HG02884 (cell line): ENCODE measurements at regions not wholly inside any gene's neighbourhood (a gene's known extent, or its start where the extent isn't known, plus 50 kb on each side); places are given as distances from the start of the nearest gene placed in this dataset.

Source experiments
- ATAC-seq: cut with Tn5 transposase; IDR thresholded peaks from one replicate; pipeline ENCODE4 v1.9.1; 2021; ENCODE audit warnings: mild to moderate bottlenecking, moderate library complexity; ENCODE audit not compliant: unreplicated experiment

DNA sequence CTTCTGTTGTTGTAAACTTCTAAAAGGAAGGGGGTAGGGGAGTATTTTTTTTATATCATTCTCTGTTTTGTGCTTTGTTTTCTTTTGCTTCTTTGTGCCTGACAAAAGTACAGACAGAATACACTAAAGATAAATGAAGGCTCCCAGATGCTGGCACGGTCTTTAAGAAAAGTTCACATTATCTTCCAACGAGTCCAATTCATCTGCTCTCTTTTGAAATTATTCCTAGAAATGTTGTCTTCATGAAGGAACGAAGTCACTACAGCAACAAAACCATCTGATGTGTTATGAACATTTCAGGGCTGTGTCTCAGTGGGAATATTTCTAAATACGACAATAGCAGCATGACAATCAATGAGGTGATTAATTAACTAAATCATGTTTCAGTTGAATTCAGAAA, 813.8 kb upstream of the HTR2C start:
- no peak for ATAC-seq

DNA sequence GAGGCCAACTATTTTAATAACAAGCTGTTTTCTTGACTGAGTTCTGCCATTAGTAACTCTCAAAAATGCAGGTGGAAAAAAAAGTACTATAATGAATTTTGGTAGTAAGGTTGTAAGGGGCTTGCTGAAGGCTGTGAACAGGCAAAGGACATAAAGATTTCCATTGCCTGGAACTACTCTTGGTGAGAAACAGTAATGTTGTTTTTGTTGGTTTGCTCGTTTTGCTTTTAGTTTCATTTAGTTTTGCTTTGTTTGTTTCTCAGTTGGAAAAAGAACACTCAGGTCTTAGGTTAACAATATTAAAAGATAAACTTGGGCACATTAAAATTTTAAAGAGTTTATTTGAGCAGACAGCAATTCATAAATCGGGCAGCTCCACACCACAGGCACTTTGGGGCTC, 824.5 kb upstream of the HTR2C start:
- ATAC-seq, result no peak

DNA sequence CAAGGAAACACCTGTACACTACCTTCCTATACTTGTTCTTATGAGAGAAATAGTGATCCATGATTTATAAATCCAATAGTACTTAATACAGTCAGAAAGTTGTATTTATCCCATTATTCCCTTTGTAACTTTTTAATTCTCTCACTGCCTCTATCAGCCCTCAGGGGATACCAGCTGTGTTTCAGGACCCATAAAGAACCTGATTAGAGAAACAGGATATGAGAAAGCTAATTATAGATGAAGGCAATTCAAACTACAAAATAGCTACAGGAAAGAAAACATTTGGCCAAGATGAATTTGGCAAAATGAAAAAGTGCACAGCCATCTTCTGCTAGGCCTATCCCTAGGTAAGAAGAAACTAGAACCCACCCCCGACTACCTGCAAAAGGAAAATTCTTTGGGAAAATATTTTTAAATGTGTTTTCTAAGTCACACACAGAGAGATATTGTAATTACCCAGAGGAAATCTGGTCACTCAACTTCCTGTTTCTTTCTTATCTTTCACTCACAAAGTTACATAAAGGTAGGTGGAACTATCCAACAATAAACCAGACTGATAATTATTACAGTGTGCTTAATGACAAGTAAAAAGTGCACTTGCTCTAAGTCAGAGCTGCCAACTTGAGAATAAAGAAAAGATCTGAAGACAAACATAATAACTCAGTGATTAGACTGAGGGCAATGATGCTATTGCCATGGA, 836.5 kb upstream of the HTR2C start:
- ATAC-seq, result peak; percentile 36

DNA sequence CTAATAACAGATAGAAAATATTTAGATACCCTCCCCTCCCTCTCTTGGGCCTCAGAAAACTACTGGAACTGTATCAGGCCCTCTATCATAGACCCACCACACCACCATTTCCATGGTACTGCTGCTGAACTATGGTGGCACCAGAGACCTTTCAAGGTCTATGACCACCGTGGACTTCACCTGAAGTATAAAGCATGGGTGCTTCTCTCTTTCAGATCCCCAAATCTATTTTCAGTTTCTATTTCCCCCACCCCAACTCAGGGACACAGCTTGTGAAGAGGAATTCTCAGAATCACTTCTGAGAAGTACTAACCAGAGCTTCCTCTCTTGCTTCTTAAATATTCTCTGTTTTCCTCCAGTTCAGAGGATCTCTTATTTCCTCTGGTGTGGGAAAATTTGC, 840.8 kb upstream of the HTR2C start:
- ATAC-seq, result peak; percentile 54

DNA sequence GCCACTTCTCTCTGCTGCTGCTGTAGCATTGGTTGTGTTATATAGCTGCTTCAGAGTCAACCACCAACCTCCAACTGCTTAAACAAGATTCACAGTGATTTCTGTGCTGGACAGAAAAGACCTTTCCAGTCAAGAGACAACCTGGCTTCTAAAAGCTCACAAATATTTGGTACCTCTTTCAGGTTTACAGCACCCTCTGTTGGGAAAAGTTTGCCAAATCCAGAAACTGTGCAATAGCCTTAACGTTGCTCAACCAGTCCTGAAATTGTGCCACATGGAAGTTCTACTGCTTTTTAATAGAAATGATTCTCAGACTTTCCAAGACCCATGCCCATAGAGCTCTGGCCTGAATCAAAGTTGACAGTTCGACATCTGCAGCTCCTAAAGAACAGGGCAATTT, 842.1 kb upstream of the HTR2C start:
- no peak for ATAC-seq

DNA sequence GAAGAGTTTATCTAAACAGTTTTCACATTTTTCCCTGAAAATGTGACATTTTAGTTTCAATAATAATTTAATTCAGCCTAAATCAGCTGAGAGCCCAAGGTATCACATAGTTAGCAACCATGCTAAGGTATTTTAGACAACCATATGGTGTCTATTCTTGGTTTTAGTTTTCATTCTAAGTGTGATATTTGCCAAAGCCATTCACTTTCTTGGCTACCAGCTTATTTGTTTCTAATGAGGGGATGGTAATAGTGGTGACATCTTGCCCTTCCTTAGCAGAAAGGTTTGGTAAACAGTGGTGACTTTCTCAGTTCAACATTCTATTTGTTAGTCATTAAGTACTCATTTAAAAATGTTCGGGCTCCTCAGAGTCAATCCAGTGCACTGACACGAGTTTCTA, 854.9 kb upstream of the HTR2C start:
- no peak for ATAC-seq

DNA sequence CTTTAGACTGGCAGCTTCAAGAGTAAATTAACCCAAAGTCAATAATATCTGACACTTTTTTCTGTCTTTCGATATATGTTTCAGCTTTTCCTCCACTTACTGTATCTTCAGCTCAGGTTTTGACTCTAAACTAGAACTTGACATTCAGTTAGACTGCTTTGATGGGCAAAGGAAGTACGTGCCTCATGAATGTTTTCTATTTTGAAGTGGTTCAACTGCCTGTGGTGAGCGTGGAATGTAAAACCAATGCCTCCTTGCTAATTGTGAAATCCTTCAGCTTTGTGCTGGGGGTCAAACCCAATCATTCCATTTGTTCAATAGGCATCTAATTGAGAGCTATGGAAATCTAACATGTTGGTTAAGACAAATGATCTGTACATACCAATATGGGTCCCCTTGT, 857.0 kb upstream of the HTR2C start:
- no peak for ATAC-seq

DNA sequence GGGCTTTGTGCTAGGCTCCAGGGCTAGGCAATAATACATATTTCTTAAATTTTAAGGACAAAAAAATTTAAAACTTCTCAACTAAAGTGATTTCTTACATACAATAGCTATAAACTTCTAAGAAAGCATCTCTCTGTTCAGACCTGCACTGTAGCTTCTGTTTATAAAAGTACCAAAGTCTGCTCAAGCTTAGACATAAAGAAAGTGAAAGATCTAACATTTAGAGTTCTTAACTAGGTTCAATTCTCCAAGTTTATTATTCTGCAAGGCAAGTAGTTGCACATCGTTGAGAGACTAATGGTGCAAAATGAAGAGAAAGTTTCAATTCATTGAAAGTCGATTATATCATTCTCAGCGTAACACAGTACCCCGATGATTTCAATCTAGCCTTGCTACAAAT, 857.4 kb upstream of the HTR2C start:
- no peak for ATAC-seq

DNA sequence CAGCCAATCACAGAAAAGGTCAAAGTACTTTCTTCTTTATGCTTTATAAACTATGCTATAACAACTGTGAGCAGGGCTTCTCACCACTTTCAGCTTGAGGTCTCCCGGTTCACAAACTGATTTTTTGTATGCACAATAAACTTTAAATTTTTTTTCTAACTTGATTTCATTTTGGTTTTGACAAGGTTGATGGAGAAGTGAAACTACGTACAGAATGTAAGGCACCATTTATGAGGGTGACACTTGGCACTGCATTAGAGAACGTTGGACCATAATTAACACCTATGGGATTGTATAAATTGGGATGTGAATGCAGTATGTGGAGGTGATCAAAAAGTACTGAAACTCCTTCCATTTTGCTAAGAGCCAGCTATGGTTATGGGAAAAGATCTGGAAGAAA, 857.9 kb upstream of the HTR2C start:
- ATAC-seq, result no peak

DNA sequence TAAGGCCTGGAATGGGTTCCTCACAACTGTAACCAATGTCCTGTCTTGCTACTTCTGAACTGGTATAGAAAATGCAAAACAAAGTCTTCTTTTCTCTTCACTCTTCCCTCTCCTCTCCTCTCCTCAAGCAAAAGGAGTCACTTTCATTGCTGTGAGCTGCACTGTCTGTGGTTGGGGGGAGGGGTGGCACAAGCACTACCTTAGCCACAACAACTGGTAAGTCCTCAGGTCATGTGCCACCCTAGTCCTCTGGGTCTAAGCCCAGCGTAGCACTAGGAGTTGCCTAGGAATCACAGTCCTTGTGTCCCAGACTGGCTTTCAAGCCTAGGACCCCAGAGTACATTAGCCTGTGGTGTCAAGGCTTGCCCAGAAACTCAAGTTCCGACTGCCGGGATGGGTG, 859.3 kb upstream of the AMOT start:
- no peak for ATAC-seq

DNA sequence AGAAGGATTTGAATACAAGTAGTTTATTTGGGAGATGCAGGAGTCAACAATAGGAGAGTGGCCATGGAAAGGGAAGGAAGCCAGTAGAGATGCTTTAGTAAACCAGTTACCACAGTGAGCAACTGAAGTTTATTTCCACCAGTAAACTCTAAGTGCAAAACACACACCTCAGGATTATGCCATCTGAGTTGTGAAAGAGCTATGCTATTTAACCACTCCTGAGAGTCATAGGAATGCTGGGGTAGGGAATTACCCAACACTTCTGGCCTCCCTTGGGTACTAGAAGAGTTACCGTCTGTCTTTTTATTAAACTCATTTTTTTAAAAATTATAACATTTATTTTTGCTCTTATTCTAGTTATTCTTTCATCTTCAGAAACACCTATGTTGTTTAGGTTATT, 834.6 kb upstream of the AMOT start:
- no peak for ATAC-seq

DNA sequence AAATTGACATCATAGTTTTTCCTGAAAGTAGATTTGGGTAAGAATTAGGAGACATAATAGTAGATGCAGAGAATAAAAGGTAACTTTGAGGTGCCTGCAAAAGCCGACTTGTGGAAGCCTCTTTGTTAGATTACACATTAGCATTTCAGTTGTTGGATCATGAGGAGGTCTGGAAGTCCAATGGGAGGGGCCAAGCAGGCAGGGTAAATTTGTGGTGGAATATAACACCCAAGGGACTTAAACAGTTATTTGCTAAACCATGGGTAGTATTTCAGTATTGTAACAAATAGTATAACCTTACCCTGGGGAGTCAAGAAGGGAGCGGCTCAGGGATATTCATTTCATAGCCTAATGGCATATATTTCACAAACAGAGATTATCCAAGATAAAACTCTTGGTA, 810.7 kb upstream of the AMOT start:
- ATAC-seq, result no peak

DNA sequence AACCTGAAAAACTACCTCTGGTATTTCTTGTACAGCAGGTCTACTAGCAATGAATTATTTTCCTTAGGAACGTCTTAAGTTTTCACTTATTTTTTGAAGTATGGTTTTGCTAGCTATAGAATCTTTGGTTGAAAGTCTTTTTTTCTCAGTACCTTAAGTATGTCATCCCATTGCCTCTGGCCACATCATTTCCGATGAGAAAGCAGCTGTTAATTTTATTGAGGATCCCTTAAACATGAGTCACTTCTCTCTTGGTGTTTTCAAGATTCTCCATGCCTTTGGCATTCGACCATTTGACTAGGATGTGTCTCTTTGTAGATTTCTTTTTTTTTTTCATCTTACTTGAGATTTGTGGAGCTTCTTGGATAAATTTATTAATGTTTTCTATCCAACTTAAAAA, 803.8 kb upstream of the AMOT start:
- ATAC-seq, result no peak

DNA sequence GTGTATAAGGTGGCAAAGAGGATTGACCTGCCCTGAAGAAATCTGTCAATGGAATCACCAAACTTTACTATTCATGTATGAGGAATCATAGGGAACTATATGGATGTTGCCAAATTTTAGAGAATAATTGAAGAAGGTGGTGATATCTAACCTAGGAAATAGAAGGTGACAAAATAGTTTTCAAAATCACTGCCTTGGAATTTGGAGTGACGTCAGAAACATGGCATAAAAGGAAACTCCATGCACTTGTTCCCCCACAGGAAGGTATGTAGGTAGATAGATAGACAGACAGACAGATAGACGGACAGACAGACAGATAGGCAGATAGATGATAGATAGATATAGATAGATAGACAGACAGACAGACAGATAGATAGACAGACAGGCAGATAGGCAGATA, 793.9 kb upstream of the AMOT start:
- ATAC-seq, result no peak

DNA sequence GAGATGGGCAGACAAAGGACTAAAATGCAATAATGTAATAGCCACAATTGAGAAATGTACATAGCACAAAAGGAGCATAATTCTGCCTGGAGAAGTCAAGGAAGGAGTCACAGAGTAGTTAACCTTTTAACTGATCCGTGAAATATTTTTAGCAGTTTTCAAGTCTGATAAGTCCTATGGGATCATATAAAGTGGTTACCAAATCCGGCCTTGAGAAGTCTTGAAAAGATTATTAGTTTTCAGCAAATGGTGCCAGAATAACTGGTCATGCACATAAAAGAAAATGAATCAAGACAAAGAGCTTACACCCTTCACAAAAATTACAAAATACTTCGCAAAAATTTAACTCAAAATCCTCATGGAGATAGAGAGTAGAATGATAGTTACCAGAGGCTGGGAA, 788.7 kb upstream of the AMOT start:
- no peak for ATAC-seq

DNA sequence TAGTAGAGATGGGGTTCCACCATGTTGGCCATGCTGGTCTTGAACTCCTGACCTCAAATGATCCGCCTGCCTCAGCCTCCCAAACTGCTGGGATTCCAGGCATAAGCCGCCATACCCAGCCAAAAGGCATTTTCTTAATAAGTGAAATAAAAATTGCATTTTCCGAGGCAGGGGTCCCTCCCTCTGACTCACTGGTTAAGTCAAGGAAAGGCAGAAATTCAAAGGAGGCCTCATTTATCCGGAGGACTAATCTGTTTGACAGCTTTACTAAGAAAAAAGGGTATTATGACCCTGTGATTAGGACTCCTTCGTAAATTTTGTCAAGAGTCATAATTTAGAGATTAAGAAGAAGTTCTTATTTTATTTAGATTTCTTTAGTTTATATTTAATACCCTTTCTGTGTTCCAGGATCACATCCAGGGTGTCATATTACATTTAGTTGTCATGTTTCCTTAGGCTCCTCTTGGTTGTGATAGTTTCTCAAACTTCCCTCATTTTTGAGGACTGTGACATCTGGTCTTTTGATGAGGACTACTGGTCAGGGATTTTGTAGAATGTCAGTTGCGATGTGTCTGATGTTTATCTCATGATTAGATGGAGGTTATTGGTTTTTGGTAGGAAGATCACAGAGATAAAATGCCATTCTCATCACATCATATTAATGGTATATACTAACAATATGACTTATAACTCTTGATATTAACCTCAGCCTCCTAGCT, 753.7 kb upstream of the AMOT start:
- ATAC-seq, result no peak

DNA sequence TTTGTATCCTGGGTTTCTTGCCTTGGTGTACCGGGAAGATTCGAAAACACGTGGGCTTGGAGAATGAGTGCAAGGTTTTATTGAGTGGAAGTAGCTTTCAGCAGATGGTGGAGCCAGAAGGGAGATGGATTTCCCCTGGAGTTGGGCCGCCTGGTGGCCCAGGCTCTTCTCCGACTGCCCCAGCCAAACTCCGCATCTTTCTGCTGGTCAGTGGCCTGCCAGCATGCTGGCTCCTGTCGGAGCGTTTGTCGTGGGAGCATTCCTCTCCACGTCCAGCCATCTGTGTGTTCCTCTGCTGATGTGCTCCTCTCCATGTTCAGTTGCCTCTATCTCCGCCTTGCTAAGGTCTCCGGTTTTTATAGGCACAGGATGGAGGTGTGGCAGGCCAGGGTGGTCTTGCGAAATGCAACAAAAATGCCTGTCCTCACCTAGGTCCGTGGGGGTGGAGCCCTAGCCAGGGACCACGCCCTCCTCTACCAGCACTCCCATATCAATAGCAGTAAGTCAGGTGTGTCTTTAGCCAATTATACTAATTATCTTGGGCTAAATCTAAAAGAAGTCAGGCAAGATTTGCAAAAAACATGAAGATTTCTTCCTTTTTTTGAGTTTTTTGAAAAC, 745.8 kb upstream of the AMOT start:
- ATAC-seq, result no peak

DNA sequence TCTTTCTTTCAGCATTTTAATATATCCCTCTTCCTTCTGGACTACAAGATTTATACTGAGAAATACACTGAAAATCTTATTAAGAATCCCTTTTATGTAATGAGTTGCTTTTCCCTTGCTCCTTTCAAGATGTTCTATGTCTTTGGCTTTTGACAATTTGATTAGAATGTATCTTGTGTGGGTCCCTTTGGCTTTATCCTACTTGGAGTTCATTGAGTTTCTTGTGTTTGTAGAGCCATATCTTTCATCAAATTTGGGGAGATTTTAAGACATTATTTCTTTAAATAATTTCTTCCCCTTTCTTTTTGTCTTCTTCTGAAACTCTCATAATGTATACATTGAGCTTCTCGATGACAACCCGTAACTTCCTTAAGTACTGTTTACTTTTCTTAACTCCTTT, 739.9 kb upstream of the AMOT start:
- ATAC-seq, result no peak

DNA sequence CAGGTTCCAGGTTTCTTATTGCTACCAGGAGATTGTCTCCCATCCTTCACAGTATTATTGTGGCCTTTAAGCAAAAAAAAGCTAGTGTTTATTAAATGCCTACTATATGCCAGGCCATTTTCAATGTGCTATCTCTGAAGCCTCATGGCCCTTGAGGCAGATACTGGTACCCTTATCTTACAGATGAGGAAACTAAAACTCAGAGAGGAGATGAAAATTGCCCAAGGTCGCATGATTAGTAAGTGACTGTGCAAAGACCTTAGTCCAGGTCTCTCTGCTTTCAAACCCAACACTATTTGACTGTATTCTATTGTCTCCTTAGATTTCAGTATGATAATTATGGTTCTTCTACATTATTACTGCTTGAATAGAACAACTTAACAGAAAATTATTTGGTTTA, 717.9 kb upstream of the AMOT start:
- no peak for ATAC-seq

DNA sequence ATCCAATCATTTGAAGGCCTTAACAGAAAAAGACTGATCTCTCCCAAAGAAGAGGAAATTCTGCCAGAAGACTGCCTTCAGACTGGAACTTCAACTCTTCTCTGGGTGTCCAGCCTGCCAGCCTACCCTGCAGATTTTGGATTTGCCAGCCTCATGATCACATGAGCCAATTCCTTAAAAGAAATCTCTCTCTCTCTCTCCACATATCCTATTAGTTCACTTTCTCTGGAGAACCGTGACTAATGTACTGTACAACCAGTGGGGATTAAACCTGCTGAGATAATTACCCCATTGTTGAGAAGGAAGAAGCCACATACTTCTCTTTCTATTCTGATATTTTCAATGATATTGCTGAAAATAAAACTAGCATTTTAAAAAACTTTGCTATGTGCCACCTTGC, 711.3 kb upstream of the AMOT start:
- no peak for ATAC-seq

DNA sequence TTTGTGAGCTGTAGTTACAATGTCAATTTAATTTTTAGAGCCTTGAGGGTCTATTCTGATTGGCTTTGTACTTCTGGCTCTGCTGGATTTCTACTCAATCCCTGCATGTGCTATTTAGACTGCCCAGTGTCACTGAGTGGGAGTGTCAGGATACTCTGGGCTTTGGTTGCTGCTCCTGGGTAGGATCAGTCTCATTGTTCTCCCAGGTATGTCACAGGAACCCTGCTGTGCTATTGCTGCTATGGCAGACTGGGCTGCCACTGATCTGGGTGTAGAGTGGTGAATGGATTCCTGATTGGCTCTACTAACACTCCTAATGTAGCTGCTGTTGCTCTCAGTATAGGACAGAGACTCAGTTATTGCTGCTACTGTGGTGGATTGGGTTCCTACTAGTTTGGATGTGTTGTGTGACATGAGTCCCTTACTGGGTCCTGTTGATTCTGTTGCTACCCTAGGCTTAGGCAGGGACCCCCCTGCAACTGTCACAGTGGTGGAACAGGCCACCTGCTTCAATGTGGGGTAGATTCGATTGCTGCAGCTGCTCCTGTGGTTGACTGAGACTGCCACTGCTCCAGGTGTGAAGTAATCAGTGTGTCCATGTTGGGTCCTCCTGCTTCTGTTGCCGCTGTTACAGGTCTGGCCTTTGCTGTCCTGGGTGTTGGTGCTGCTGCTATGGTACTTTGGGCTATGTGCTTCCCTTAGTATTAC, 707.8 kb upstream of the AMOT start:
- ATAC-seq, result no peak

DNA sequence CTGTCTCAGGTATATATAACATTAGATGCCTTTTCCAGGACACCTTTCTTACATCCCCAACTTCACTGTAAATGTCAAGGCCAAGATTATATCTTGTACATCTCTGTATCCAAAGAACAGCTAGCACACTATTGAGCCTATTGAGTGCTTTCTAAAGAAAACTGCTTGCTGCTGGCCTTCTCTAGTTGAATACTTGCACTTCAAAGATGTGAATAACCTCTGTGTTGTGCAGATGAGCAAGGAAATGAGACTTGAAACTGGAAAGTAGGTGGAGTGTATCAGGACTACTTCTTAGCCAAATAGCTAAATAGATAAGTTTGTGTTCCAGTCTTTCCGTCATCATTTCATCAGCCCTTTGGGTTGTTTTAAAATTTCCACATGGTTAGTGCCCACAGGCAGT, 704.4 kb upstream of the AMOT start:
- ATAC-seq, result no peak
